Panc1 (cell line): ENCODE measurements at regions not wholly inside any gene's neighbourhood (a gene's known extent, or its start where the extent isn't known, plus 50 kb on each side); places are given as distances from the start of the nearest gene placed in this dataset.

Experiments used
- ATAC-seq: fragments of 200-7000 bp; cut with Tn5 transposase; 2 replicates; pipeline ENCODE4 v1.9.1; 2020; ENCODE audit warnings: mild to moderate bottlenecking, moderate library complexity
- BruUV-seq: library from RNA; stranded (reverse); fragments of 400-500 nt; replicated peaks from 2 replicates; lab custom pipeline; 2021; lab: Mats Ljungman, UMichigan
- CTCF ChIA-PET: fragments of 300-600 bp; sonication (Branson Sonifier 250); formaldehyde crosslinking; loops from one replicate; lab custom pipeline; 2022; ENCODE audit warnings: antibody characterized with exemption; lab: Charles Lee
- POLR2A ChIA-PET: fragments of 300-600 bp; sonication (Branson Sonifier 250); formaldehyde crosslinking; loops from one replicate; lab custom pipeline; 2022; ENCODE audit warnings: antibody characterized with exemption; lab: Charles Lee
- DNase-seq: peaks from one replicate; pipeline ENCODE4 v3.0.0-alpha.2; 2010; ENCODE audit warnings: low read depth, low spot score
- H3K27ac ChIP-seq: 2 replicates; pipeline ENCODE4 v1.5.1; 2011; ENCODE audit warnings: mild to moderate bottlenecking, low read length, inconsistent platforms
- H3K27me3 ChIP-seq: fragments of 200-500 bp; sonication (Bioruptor generic); 2 replicates; pipeline ENCODE4 v1.6.0; 2014; ENCODE audit warnings: low read length, inconsistent platforms; ENCODE audit not compliant: control insufficient read depth, insufficient read depth
- H3K36me3 ChIP-seq: fragments of 200-500 bp; sonication (Bioruptor generic); 2 replicates; pipeline ENCODE4 v1.5.1; 2014; ENCODE audit warnings: inconsistent platforms, mild to moderate bottlenecking, low read length, moderate library complexity; ENCODE audit not compliant: control insufficient read depth, insufficient read depth
- H3K4me1 ChIP-seq: 2 replicates; pipeline ENCODE4 v1.5.1; 2011; ENCODE audit warnings: inconsistent platforms, mild to moderate bottlenecking, low read length, moderate library complexity; ENCODE audit not compliant: control insufficient read depth, insufficient read depth
- H3K4me3 ChIP-seq, 2 experiments: 2 replicates each; pipeline ENCODE4 v1.5.1; 2011 to 2012; ENCODE audit warnings: low read depth in 2 of 2, low read length in 2 of 2, mild to moderate bottlenecking in 2 of 2, inconsistent platforms in 1 of 2, moderate library complexity in 1 of 2
- H3K9me3 ChIP-seq: fragments of 200-500 bp; sonication (Bioruptor generic); 2 replicates; pipeline ENCODE4 v1.5.1; 2014; ENCODE audit warnings: low read depth, mild to moderate bottlenecking, inconsistent platforms, low read length, moderate library complexity; ENCODE audit not compliant: control insufficient read depth, insufficient read depth
- CTCF ChIP-seq: fragments of 450-650 bp; IDR thresholded peaks from 2 replicates; pipeline ENCODE4 v1.5.1; 2017; ENCODE audit warnings: mild to moderate bottlenecking
- POLR2AphosphoS5 ChIP-seq: IDR thresholded peaks from 2 replicates; pipeline ENCODE4 v1.6.1; 2012; ENCODE audit warnings: mild to moderate bottlenecking, low read depth, low read length, moderate library complexity
- REST ChIP-seq, 2 experiments: IDR thresholded peaks; 2 replicates each; pipeline ENCODE4 v1.6.1; 2011 to 2012; ENCODE audit warnings: low read depth in 2 of 2, control low read depth in 1 of 2, low read length in 1 of 2, mild to moderate bottlenecking in 1 of 2, moderate library complexity in 1 of 2; ENCODE audit not compliant: insufficient read depth in 1 of 2
- SIN3A ChIP-seq: IDR thresholded peaks from 2 replicates; pipeline ENCODE4 v1.6.1; 2012; ENCODE audit warnings: low read depth, mild to moderate bottlenecking, low read length, moderate library complexity, borderline replicate concordance; ENCODE audit not compliant: insufficient read depth
- TCF7L2 ChIP-seq: IDR thresholded peaks from 2 replicates; pipeline ENCODE4 v1.6.1; 2011; ENCODE audit warnings: mild to moderate bottlenecking, low read depth, low read length, inconsistent platforms
- in situ Hi-C: cut with HindIII; loops from 2 replicates; pipeline ENCODE4 v1.10.0; 2016; ENCODE audit warnings: low sequenced_read_pairs, low pct_unique_long_range_greater_than_20kb
- intact Hi-C: fragments of 100-400 bp; cut with micrococcal nuclease; formaldehyde crosslinking; loops from one replicate; pipeline ENCODE4 v1.10.0; 2022; ENCODE audit not compliant: unreplicated experiment

- H3K27me3 ChIP-seq: no peaks in the 10 kb centered on the region
- no TSS peak for BruUV-seq
- H3K9me3 ChIP-seq: no peaks in the 10 kb centered on the region
- no peak for TF ChIP-seq CTCF
- TF ChIP-seq POLR2AphosphoS5: no peak
- no peak for TF ChIP-seq SIN3A
- no peak for TF ChIP-seq TCF7L2
- no peak for TF ChIP-seq REST (IDR thresholded peaks at IDR 0.05; ENCODE audit: insufficient read depth in 1 of 2, low read depth in 2 of 2, low read length in 1 of 2)
- no peaks in the 10 kb centered on the region for H3K4me1 ChIP-seq
- no peak overlapping the region for H3K4me3 ChIP-seq
- no peaks in the 10 kb centered on the region for H3K36me3 ChIP-seq
- ATAC-seq (no peak), DNase-seq (no peak)
- ChIA-PET POLR2A (no interaction called here), CTCF (no interaction called here)
- in situ Hi-C loops: no loop called here
- intact Hi-C loops: no loop called here
- H3K27ac ChIP-seq: no peak overlapping the region
Measured at GRCh38 chr10:32171204-32171603, 115.0 kb upstream of the KIF5B start.

GRCh38 chr10:32169556-32169955 lies 113.3 kb upstream of the KIF5B start:
- Histone ChIP-seq H3K27me3 (no peaks in the 10 kb centered on the region), H3K4me1 (no peaks in the 10 kb centered on the region), H3K4me3 (no peak overlapping the region), H3K9me3 (no peaks in the 10 kb centered on the region), H3K27ac (no peak overlapping the region), H3K36me3 (no peaks in the 10 kb centered on the region)
- ChIA-PET CTCF (no interaction called here), POLR2A (interaction anchor here (0.7 kb wide), 1 partner anchor 256 kb away, joined by 6 read pairs; no protein-coding TSS in a partner anchor)
- no peak for DNase-seq
- BruUV-seq: no TSS peak
- intact Hi-C loops: no loop called here
- no peak for TF ChIP-seq POLR2AphosphoS5
- no peak for TF ChIP-seq TCF7L2
- TF ChIP-seq REST (IDR thresholded peaks at IDR 0.05; ENCODE audit: insufficient read depth in 1 of 2, low read depth in 2 of 2, low read length in 1 of 2): no peak
- TF ChIP-seq SIN3A: no peak
- no peak for TF ChIP-seq CTCF
- ATAC-seq: no peak
- in situ Hi-C loops: no loop called here
